ENCODE measurements at regions not wholly inside any gene's neighbourhood (a gene's known extent, or its start where the extent isn't known, plus 50 kb on each side); places are given as distances from the start of the nearest gene placed in this dataset.

GRCh38 chr6:40718401-40718800, 131.2 kb upstream of the LRFN2 start:
- TF ChIP-seq CTCF (IDR thresholded peaks at IDR 0.05; ENCODE audit: insufficient read depth, low read depth, low read length) (no peak), EZH2 (IDR thresholded peaks at IDR 0.05; ENCODE audit: insufficient read depth, low read length) (no peak)

Measured in astrocyte (in vitro differentiated cells and primary cell).